Sigmoid colon (tissue), 6 donors: ENCODE measurements at regions not wholly inside any gene's neighbourhood (a gene's known extent, or its start where the extent isn't known, plus 50 kb on each side); places are given as distances from the start of the nearest gene placed in this dataset.
"Not testable (repeated sequence)": the region's sequence is repeated elsewhere in the genome, so short reads cannot be mapped to it uniquely, and the experiment has no call there.

Experiments used
- DNase-seq: peaks from one replicate; pipeline ENCODE4 v3.0.0-alpha.2; 2019
- H3K27ac ChIP-seq, 4 donors: fragments of 200-600 bp; sonication (generic); one replicate each; pipeline ENCODE4 v1.5.1; 2016 to 2019; ENCODE audit warnings: mild to moderate bottlenecking in 1 of 4
- H3K27me3 ChIP-seq, 3 donors: fragments of 200-600 bp; sonication (generic); one replicate each; pipeline ENCODE4 v1.5.1; 2019; ENCODE audit warnings: mild to moderate bottlenecking in 1 of 3
- H3K36me3 ChIP-seq, 4 donors: fragments of 200-600 bp; sonication (generic); one replicate each; pipeline ENCODE4 v1.5.1; 2016 to 2019
- H3K4me1 ChIP-seq, 4 donors: fragments of 200-600 bp; sonication (generic); one replicate each; pipeline ENCODE4 v1.5.1; 2017 to 2019
- H3K4me3 ChIP-seq, 4 donors: fragments of 200-600 bp; sonication (generic); one replicate each; pipeline ENCODE4 v1.5.1; 2017 to 2019; ENCODE audit warnings: mild to moderate bottlenecking in 2 of 4, moderate library complexity in 1 of 4
- H3K9me3 ChIP-seq, 4 donors: fragments of 200-600 bp in 3 of 4; sonication (generic) in 3 of 4; one replicate each; pipeline versions ENCODE4 v1.5.1 to v1.6.1; 2013 to 2019
- CTCF ChIP-seq, 4 experiments: fragments of 450-650 bp in 3 of 4; fragments of 200-600 bp in 1 of 4; IDR thresholded peaks; one replicate each; pipeline ENCODE4 v1.5.1; 2016 to 2019; ENCODE audit warnings: antibody characterized with exemption in 4 of 4, mild to moderate bottlenecking in 3 of 4, moderate library complexity in 2 of 4
- EP300 ChIP-seq, 4 donors: sonication (generic); formaldehyde crosslinking; IDR thresholded peaks; one replicate each; pipeline ENCODE4 v1.6.1; 2017; ENCODE audit warnings: antibody characterized with exemption in 4 of 4
- POLR2A ChIP-seq, 2 donors: fragments of 450-650 bp; IDR thresholded peaks; one replicate each; pipeline ENCODE4 v1.6.1; 2016; ENCODE audit warnings: antibody characterized with exemption in 2 of 2, mild to moderate bottlenecking in 2 of 2, moderate library complexity in 2 of 2
- POLR2AphosphoS5 ChIP-seq, 4 donors: sonication (generic); formaldehyde crosslinking; IDR thresholded peaks; one replicate each; pipeline ENCODE4 v1.6.1; 2017; ENCODE audit warnings: antibody characterized with exemption in 4 of 4
- WGBS, 2 donors: extraction: QIAGEN DNeasy Blood & Tissue Kit; methylation state at CpG; one replicate each; pipeline ENCODE4 v1.1.7; 2013; 5-methylcytosine and 5-hydroxymethylcytosine counted together
- intact Hi-C: fragments of 100-400 bp; cut with DNase I; formaldehyde crosslinking; loops from one replicate; pipeline ENCODE4 v1.15.1; 2023
- donor health status: healthy with polysubstance abuse.
- donor health status: healthy.

GRCh38 chr6:146984251-146984924 is 219.8 kb upstream of the STXBP5 start:
- intact Hi-C loops: no loop called here
- DNase-seq: no peak

GRCh38 chr6:146985111-146985510 is 219.1 kb upstream of the STXBP5 start:
- DNase-seq: no peak
- WGBS, 2 donors: 9 to 46% methylated on average over 3 of the region's 3 CpGs
- Histone ChIP-seq H3K4me1 (no peaks in the 10 kb centered on the region), H3K9me3 (no peaks in the 10 kb centered on the region), H3K36me3 (no peaks in the 10 kb centered on the region), H3K27ac (no peak overlapping the region), H3K4me3 (no peak overlapping the region), H3K27me3 (no peaks in the 10 kb centered on the region)
- intact Hi-C loops: no loop called here
- TF ChIP-seq EP300 (IDR thresholded peaks at IDR 0.05): no peak
- no peak for TF ChIP-seq POLR2AphosphoS5 (IDR thresholded peaks at IDR 0.05)
- TF ChIP-seq CTCF (IDR thresholded peaks at IDR 0.05): no peak
- no peak for TF ChIP-seq POLR2A (IDR thresholded peaks at IDR 0.05)

More at GRCh38 chr6:146984251-146984924, 219.8 kb upstream of the STXBP5 start:
- H3K4me3 ChIP-seq: no peak overlapping the region
- H3K27me3 ChIP-seq: no peaks in the 10 kb centered on the region
- 48 to 74% methylated on average over 11 of the region's 11 CpGs for WGBS, 2 donors
- no peak overlapping the region for H3K27ac ChIP-seq
- TF ChIP-seq CTCF (IDR thresholded peaks at IDR 0.05): no peak
- TF ChIP-seq POLR2AphosphoS5 (IDR thresholded peaks at IDR 0.05): no peak
- TF ChIP-seq EP300 (IDR thresholded peaks at IDR 0.05): no peak
- no peak for TF ChIP-seq POLR2A (IDR thresholded peaks at IDR 0.05)
- no peaks in the 10 kb centered on the region for H3K36me3 ChIP-seq
- no peaks in the 10 kb centered on the region for H3K4me1 ChIP-seq
- no peaks in the 10 kb centered on the region for H3K9me3 ChIP-seq

- Histone ChIP-seq H3K4me3 (no peak overlapping the region), H3K4me1 (no peaks in the 10 kb centered on the region), H3K9me3 (no peaks in the 10 kb centered on the region), H3K36me3 (no peaks in the 10 kb centered on the region), H3K27me3 (no peaks in the 10 kb centered on the region), H3K27ac (no peak overlapping the region)
- 97 to 98% methylated on average over 2 of the region's 2 CpGs for WGBS, 2 donors
- TF ChIP-seq EP300 (IDR thresholded peaks at IDR 0.05) (no peak), POLR2A (IDR thresholded peaks at IDR 0.05) (no peak), POLR2AphosphoS5 (IDR thresholded peaks at IDR 0.05) (no peak), CTCF (IDR thresholded peaks at IDR 0.05) (no peak)
- no peak for DNase-seq
- intact Hi-C loops: no loop called here
These were observed 218.3 kb upstream of the STXBP5 start for GRCh38 chr6:146985966-146986365.

- H3K27ac ChIP-seq, DNase-seq, H3K9me3 ChIP-seq, H3K27me3 ChIP-seq, H3K4me3 ChIP-seq, H3K36me3 ChIP-seq, H3K4me1 ChIP-seq, intact Hi-C loops: not testable (repeated sequence)
- 97% methylated on average over 1 of the region's 1 CpG for WGBS, 2 donors
These were observed 216.3 kb upstream of the STXBP5 start for GRCh38 chr6:146987938-146988337.

GRCh38 chr6:146989860-146990259 is 214.4 kb upstream of the STXBP5 start:
- WGBS, 2 donors: 95 to 97% methylated on average over 4 of the region's 4 CpGs
- intact Hi-C loops: no loop called here
- H3K4me1 ChIP-seq: no peaks in the 10 kb centered on the region
- H3K27ac ChIP-seq: no peak overlapping the region
- no peaks in the 10 kb centered on the region for H3K9me3 ChIP-seq
- no peak for TF ChIP-seq POLR2A (IDR thresholded peaks at IDR 0.05)
- no peak for TF ChIP-seq POLR2AphosphoS5 (IDR thresholded peaks at IDR 0.05)
- TF ChIP-seq EP300 (IDR thresholded peaks at IDR 0.05): no peak
- no peak for TF ChIP-seq CTCF (IDR thresholded peaks at IDR 0.05)
- no peaks in the 10 kb centered on the region for H3K36me3 ChIP-seq
- H3K27me3 ChIP-seq: no peaks in the 10 kb centered on the region
- no peak overlapping the region for H3K4me3 ChIP-seq
- no peak for DNase-seq
